ENCODE measurements at regions not wholly inside any gene's neighbourhood (a gene's known extent, or its start where the extent isn't known, plus 50 kb on each side); places are given as distances from the start of the nearest gene placed in this dataset.

DNA sequence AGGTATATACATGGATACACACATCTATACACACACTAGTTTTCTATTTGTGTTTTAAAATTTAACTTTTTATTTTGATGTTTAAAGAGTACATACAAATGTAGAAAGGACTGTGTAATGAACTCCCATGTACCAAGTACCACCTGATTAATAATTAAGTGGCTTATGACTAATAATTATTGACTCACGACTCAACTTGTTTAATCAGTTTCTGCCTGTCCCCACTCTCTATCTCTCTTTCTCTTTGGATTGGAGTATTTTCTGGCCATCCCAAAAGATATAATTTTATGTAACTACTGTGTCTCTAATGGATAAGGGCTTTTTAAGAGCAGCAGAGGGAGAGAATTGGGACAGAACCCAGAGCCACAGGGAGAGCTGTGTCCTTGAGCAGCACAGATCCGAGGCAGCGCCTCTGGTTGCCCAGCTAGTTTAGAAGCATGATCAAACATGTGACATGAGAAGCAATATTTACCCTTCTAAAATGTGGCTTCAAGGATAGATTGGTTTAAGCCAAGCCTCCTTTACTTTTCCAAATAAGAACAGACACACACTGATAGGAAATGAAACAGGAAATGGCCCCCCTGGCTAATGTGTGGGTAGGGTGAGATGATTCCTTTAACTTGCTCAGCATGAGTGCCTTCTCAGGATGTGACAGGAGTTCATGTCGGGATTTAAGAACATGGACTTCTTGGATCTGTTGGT is 81.0 kb downstream of the ERMARD start:
- no peaks in the 10 kb centered on the region for H3K9me3 ChIP-seq (ENCODE audit: control insufficient read depth, insufficient read depth, low read length)
- WGBS (ENCODE audit: insufficient coverage, insufficient read length) = no CpG with 5 or more reads among the region's 4 CpGs

DNA sequence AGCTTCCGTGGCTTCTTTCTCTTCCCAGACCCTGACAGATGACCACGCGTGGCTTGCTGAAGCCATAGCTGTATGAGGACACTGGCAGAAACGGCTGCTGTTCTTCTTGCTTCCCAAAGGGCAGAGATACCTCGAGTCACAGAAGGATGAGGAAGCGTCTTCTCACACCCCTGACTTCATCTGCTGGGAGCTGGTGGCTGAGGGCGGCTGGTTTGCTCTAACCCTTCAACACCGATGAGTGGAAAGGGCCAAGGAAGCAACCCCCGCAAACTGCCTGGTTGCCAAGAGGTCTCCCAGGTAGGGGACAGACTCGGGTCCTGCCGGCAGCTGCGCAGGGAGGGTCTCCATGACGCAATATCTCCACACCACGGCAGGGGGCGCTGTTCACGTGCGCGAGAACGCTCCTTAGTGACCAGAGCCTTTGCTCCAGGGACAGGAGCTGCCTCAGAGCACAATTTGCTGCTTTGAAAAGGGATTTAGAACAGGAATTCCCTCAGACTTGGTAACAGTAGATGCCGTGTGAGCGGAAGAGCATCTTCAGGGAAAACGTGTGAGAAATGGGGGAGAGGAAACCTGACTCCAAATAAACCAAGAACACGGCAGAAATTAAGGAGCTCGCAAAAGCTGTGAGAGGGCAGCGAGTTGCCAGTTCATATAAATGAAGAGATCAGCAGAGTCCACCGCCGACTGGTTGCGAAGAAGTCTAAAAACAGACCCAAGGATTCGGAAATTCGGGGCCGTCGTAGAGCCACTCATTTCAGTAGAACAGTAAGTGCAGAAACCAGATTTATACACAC is 80.2 kb downstream of the ERMARD start:
- no peaks in the 10 kb centered on the region for H3K9me3 ChIP-seq (ENCODE audit: control insufficient read depth, insufficient read depth, low read length)
- no peaks in the 10 kb centered on the region for H3K4me1 ChIP-seq (ENCODE audit: control insufficient read depth, insufficient read depth, low read length)
- H3K36me3 ChIP-seq (ENCODE audit: control insufficient read depth, insufficient read depth, low read length) = no peaks in the 10 kb centered on the region
- H3K27me3 ChIP-seq (ENCODE audit: control insufficient read depth, insufficient read depth, low read length) = no peaks in the 10 kb centered on the region
- WGBS (ENCODE audit: insufficient coverage, insufficient read length) = no CpG with 5 or more reads among the region's 32 CpGs
- peak; percentile 82 for DNase-seq (ENCODE audit: low read depth, low spot score)
- H3K4me3 ChIP-seq (ENCODE audit: low read length) = no peak overlapping the region
- H3K27ac ChIP-seq (ENCODE audit: low read length) = no peak overlapping the region

More for the DNA sequence above, 81.0 kb downstream of the ERMARD start:
- Histone ChIP-seq H3K27me3 (ENCODE audit: control insufficient read depth, insufficient read depth, low read length) (no peaks in the 10 kb centered on the region), H3K27ac (ENCODE audit: low read length) (no peak overlapping the region), H3K4me3 (ENCODE audit: low read length) (no peak overlapping the region), H3K4me1 (ENCODE audit: control insufficient read depth, insufficient read depth, low read length) (no peaks in the 10 kb centered on the region), H3K36me3 (ENCODE audit: control insufficient read depth, insufficient read depth, low read length) (no peaks in the 10 kb centered on the region)
- DNase-seq (ENCODE audit: low read depth, low spot score) = no peak
